HL-60 (cell line): ENCODE measurements at regions not wholly inside any gene's neighbourhood (a gene's known extent, or its start where the extent isn't known, plus 50 kb on each side); places are given as distances from the start of the nearest gene placed in this dataset.

Experiments used
- DNase-seq, 2 experiments: peaks; one replicate each; pipeline ENCODE4 v3.0.0-alpha.2; 2010 to 2020; ENCODE audit warnings: low read depth in 1 of 2, low spot score in 1 of 2
- H3K27ac ChIP-seq: fragments of 250-450 bp; sonication (Bioruptor Pico); replicated peaks from 2 replicates; pipeline ENCODE4 v1.5.1; 2020; ENCODE audit warnings: mild to moderate bottlenecking, moderate library complexity
- H3K27me3 ChIP-seq: fragments of 250-450 bp; sonication (Bioruptor Pico); 2 replicates; pipeline ENCODE4 v1.5.1; 2021; ENCODE audit warnings: mild to moderate bottlenecking, moderate library complexity; ENCODE audit not compliant: insufficient read depth, poor library complexity, severe bottlenecking
- H3K4me3 ChIP-seq: replicated peaks from 2 replicates; pipeline ENCODE4 v1.5.1; 2011; ENCODE audit warnings: mild to moderate bottlenecking, control low read depth, low read length; ENCODE audit not compliant: insufficient read depth
- GABPA ChIP-seq: IDR thresholded peaks from 2 replicates; pipeline ENCODE4 v1.6.1; 2012; ENCODE audit warnings: low read depth
- POLR2AphosphoS5 ChIP-seq: IDR thresholded peaks from 2 replicates; pipeline ENCODE4 v1.6.1; 2012; ENCODE audit warnings: low read depth
- SPI1 ChIP-seq: IDR thresholded peaks from 2 replicates; pipeline ENCODE4 v1.6.1; 2012; ENCODE audit warnings: low read depth, mild to moderate bottlenecking, borderline replicate concordance
- TF ChIP-seq, protein P1 (sequence below): IDR thresholded peaks from 2 replicates; pipeline ENCODE4 v1.6.1; 2012; ENCODE audit warnings: low read depth; ENCODE audit not compliant: insufficient replicate concordance
- TF ChIP-seq, protein P2 (sequence below): IDR thresholded peaks from one replicate; pipeline ENCODE4 v1.5.1; 2011; ENCODE audit warnings: low read length, control low read depth, inconsistent platforms; ENCODE audit not compliant: insufficient read depth

DNA sequence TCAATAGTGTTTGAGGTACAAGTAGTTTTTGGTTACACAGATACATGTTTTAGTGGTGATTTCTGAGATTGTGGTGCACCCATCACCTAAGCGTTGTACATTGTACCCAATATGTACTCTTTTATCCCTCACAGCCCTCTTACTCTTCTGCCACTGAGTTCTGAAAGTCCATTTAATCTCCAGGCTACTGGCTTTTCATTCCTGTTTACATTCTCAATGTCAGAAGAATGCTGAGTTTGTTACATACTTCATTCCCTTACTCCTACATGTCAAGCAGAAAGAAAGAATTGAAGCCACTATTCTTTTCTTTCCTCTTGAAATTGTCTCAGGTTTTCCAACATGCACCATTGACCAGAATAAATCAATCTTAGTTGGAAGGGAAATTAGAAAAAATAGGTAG is 1565.9 kb downstream of the PLA2G4A start:
- Histone ChIP-seq H3K27ac (no peak overlapping the region), H3K4me3 (no peak overlapping the region), H3K27me3 (no peaks in the 10 kb centered on the region)
- TF ChIP-seq GABPA = no peak
- TF ChIP-seq, protein P1, sequence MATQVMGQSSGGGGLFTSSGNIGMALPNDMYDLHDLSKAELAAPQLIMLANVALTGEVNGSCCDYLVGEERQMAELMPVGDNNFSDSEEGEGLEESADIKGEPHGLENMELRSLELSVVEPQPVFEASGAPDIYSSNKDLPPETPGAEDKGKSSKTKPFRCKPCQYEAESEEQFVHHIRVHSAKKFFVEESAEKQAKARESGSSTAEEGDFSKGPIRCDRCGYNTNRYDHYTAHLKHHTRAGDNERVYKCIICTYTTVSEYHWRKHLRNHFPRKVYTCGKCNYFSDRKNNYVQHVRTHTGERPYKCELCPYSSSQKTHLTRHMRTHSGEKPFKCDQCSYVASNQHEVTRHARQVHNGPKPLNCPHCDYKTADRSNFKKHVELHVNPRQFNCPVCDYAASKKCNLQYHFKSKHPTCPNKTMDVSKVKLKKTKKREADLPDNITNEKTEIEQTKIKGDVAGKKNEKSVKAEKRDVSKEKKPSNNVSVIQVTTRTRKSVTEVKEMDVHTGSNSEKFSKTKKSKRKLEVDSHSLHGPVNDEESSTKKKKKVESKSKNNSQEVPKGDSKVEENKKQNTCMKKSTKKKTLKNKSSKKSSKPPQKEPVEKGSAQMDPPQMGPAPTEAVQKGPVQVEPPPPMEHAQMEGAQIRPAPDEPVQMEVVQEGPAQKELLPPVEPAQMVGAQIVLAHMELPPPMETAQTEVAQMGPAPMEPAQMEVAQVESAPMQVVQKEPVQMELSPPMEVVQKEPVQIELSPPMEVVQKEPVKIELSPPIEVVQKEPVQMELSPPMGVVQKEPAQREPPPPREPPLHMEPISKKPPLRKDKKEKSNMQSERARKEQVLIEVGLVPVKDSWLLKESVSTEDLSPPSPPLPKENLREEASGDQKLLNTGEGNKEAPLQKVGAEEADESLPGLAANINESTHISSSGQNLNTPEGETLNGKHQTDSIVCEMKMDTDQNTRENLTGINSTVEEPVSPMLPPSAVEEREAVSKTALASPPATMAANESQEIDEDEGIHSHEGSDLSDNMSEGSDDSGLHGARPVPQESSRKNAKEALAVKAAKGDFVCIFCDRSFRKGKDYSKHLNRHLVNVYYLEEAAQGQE = no peak
- TF ChIP-seq POLR2AphosphoS5 = no peak
- TF ChIP-seq, protein P2, sequence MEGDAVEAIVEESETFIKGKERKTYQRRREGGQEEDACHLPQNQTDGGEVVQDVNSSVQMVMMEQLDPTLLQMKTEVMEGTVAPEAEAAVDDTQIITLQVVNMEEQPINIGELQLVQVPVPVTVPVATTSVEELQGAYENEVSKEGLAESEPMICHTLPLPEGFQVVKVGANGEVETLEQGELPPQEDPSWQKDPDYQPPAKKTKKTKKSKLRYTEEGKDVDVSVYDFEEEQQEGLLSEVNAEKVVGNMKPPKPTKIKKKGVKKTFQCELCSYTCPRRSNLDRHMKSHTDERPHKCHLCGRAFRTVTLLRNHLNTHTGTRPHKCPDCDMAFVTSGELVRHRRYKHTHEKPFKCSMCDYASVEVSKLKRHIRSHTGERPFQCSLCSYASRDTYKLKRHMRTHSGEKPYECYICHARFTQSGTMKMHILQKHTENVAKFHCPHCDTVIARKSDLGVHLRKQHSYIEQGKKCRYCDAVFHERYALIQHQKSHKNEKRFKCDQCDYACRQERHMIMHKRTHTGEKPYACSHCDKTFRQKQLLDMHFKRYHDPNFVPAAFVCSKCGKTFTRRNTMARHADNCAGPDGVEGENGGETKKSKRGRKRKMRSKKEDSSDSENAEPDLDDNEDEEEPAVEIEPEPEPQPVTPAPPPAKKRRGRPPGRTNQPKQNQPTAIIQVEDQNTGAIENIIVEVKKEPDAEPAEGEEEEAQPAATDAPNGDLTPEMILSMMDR = no peak
- TF ChIP-seq SPI1 = no peak
- no peak for DNase-seq

DNA sequence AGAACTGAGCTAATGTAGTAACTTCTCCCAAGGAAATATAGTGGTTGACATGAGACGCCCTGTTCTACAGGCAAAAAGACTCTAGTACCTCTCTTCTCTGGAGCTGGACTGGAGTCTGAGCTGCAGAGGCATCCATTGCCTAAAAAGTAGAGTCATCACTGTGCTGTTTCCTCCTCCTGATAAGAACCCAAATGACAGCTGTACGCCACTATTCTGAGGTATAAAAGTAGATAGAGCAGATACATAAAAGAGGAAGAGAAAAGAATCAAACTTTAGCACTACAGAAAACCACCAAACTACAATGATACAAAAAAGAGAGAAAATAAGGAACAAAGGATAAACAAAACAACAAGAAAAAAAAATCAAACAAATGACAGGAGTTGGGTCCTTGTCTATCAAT is 1568.8 kb downstream of the PLA2G4A start:
- DNase-seq = no peak
- TF ChIP-seq, protein P1 = no peak
- 0 out of 2 replicates have a peak, but pooled peaks have one; percentile 18 for TF ChIP-seq SPI1
- Histone ChIP-seq H3K27ac (no peak overlapping the region), H3K27me3 (no peaks in the 10 kb centered on the region), H3K4me3 (no peak overlapping the region)

DNA sequence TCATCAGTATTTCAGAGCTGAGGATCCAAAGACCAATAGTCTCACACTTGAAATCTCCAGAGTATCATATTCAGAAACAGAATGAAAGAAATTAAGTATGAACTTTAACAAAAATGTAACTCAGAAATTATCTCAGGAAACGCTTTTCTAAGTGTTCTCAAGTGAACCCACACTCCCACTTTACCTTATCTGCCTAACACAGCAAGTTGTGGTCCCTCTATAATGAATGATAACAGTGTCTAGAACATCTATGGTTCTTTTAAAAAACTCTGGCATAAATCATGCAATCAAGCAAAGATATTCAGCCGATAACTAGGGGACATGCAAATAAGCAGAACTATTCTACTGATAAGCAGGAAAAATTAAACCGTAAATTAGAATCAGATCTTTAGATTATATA is 1574.2 kb downstream of the PLA2G4A start:
- Histone ChIP-seq H3K27ac (no peak overlapping the region), H3K27me3 (no peaks in the 10 kb centered on the region), H3K4me3 (no peak overlapping the region)
- DNase-seq = no peak
- no peak for TF ChIP-seq POLR2AphosphoS5
- no peak for TF ChIP-seq SPI1
- no peak for TF ChIP-seq GABPA
- TF ChIP-seq, protein P2 = no peak
- TF ChIP-seq, protein P1 = no peak

DNA sequence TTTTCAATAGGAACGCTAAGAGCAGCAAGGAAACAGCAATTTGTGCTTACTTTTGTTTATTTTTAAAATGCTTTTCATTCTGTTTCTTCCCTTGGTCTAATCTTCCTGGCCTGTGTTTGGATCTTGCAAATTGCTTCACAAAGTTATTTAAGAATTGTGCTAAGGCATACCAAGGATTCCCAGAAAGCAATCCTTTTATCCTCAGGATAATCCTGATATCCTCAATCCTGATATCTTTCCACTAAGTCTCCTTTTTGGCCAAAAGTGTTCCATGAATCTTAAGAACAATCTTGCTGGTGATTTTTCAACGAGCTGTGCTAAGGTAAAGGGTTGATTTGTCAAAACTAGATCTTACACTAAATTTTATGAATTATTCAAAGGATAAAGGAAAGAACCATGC is 1577.9 kb downstream of the PLA2G4A start:
- DNase-seq = no peak
- Histone ChIP-seq H3K27ac (no peak overlapping the region), H3K27me3 (no peaks in the 10 kb centered on the region), H3K4me3 (no peak overlapping the region)
- TF ChIP-seq SPI1 (no peak), GABPA (no peak), POLR2AphosphoS5 (no peak)
- TF ChIP-seq, protein P1 = no peak
- TF ChIP-seq, protein P2 = no peak
